ENCODE measurements at regions not wholly inside any gene's neighbourhood (a gene's known extent, or its start where the extent isn't known, plus 50 kb on each side); places are given as distances from the start of the nearest gene placed in this dataset.

DNA sequence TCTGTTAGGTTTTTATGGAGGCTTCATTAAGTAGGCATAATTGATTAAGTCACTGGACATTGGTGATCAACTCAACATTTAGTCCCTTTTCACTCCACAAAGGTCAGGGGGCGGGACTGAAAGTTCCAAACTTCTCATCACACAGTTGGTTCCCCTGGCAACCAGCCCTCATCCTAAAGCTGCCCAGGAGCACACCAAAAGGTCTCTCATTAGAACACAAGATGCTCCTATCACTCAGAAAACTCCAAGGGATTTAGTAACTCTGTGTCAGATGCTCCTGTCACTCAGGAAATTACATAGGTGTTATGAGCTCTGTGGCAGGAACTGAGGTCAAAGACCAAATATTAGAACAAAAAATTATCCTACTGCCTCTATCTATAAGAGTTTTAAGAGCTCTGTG lies 321.5 kb downstream of the OTOL1 start:
- DNase-seq: no peak

DNA sequence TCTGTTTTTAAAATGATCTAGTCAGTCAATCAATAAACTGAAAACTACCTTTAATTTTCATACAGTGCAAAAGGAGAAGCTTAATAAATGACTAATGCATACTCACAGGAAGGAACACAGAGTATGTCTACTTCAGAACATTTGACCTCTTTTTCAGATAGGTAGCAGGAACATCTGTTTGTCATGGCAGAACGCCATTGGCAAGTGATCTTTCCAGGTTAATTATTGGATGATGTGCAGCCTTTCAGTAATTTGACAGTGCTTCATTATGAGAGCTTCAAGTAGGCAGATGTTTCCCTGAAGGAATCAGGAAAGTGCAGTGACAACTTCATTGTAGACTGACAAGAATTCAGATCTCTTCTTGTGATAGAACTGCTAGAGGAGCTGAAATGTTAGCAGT lies 325.0 kb downstream of the OTOL1 start:
- no peak for DNase-seq

DNA sequence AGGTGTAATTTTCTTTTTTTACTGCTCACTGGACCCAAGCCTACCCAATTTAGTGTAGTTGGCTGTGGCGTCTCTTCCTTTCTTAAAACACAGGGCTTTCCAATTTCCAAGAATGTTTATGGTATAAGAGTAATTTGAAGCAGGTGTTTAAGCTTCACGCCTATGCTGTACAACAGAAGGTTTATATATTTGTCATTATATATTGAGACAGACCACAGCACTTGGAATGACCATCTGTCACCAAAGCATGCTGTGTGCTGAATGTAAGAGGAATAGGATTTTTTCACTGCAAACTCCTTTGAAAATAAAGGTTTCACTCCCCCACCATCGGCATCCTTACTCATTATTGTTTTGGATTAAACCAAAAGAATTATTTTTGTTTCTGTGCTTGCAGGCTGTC lies 325.7 kb downstream of the OTOL1 start:
- no peak for DNase-seq

- DNase-seq: no peak
Observed at GRCh38 chr3:161823910-161824309, 327.3 kb downstream of the OTOL1 start.

DNA sequence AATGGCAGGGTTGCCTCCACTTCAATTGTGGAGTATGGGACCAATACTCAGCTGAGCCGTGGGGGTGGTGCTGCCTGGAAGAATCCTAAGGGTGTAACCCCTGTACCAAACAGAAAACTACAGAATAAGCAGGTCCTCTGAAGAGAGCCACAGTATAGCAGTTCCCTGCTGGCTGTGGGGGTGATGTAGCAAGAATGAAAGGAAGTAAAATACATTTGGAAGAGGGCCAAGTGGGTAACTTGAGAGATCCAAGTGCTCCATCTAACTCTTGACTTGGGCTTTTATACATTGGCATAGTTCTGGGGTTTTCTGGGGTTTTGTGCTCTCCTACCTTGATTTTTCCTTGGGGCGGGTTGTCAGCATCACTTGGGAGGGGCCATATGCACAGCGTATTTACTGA lies 341.4 kb downstream of the OTOL1 start:
- no peak for DNase-seq

DNA sequence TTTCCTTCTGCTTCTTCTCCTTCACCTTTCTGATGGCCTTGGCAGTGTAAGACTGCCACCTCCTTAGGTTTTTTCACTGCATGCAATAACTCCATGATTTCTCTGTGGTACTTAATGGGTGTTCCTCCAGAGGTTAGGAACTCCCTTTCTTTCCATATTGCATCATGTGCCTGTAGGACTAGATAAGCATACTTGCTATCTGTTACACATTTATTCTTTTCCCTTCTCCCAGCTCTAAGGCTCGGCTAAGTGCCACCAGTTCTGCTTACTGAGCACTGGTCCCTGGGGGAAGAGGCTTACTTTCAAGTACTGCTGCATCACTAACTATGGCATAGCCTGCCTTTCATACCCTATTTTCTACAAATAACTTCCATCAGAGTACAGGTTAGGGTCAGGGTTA lies 351.8 kb downstream of the OTOL1 start:
- DNase-seq: no peak

- DNase-seq: no peak
Observed at GRCh38 chr3:161851941-161852566, 355.4 kb downstream of the OTOL1 start.

DNA sequence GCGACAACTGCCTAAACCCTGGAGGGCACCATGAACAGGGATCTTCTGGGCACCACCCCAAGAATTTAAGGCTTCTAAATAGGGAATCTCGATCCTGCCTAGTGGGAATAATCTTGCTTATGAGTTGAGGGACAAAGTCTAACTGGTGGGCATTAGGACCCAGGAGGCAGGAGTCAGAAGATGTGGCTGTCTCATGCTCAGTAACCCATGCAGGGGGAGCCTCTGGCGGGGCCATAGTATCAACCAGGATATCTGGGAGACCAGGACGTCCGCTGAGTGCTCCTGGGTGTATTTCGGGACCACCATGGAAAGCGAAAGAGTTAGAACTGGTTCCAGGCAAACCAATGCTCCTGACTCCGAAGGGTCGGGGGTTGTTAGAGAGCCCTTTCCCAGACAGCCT lies 356.1 kb downstream of the OTOL1 start:
- DNase-seq: no peak

GRCh38 chr3:161854232-161854771 lies 357.7 kb downstream of the OTOL1 start:
- DNase-seq: peak in 1 of 2 donors; percentile 5

- no peak for DNase-seq
Observed at GRCh38 chr3:161859057-161859456, 362.4 kb downstream of the OTOL1 start.

DNA sequence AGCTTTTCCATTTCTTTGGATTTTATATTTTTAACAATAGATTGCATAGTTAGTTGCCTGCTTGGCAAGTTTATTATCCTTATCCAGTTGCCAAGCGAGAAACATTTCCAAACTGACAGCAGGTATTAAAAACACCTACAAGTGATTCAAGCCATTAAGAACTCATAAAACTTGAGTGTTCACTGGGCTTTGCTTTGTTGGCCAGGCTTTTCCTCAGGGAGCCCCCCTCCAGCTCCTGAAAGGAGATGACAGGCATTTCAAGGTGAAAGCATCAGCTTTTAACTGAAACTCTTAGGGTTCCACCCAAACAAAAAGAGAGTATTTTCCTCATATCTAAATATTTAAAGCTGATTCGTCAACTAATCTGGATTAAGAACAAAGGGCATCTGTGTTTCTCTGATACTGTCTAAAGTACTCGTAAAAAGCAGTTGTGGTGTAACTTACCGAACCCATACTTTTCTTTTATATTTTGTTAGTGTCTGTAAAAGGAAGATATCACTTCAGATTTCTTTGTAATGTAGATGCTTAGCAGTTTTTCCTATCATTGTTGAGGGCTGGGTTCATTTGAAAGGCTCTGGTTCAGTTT lies 363.4 kb downstream of the OTOL1 start:
- no peak for DNase-seq

GRCh38 chr3:161863775-161864174 lies 367.2 kb downstream of the OTOL1 start:
- DNase-seq: no peak

- DNase-seq: no peak
Observed at GRCh38 chr3:161866176-161866575, 369.6 kb downstream of the OTOL1 start.

- no peak for DNase-seq
Observed at GRCh38 chr3:161875483-161875882, 378.9 kb downstream of the OTOL1 start.

- DNase-seq: no peak
Observed at GRCh38 chr3:161879470-161879869, 382.9 kb downstream of the OTOL1 start.

DNA sequence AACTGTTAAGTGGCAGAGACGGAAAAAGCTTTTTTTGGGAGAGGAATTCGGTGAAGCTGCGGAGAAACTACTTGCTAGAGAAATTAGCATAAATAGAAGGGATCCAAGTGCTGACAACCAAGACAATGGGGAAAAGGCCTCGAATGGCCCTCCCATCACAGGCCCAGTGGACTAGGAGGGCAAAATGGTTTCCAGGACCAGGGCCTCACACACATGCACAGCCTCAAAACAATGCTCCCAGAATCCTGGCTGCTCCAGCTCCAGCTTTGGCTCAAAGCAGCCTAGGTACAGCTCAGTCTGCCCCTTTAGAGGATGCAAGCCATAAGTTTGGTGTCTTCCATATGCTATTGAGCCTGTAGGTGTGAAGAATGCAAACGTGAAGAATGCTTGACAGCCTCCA lies 388.2 kb downstream of the OTOL1 start:
- DNase-seq: no peak

- no peak for DNase-seq
Observed at GRCh38 chr3:161890147-161890625, 393.6 kb downstream of the OTOL1 start.

GRCh38 chr3:161893972-161894371 lies 397.4 kb downstream of the OTOL1 start:
- no peak for DNase-seq

DNA sequence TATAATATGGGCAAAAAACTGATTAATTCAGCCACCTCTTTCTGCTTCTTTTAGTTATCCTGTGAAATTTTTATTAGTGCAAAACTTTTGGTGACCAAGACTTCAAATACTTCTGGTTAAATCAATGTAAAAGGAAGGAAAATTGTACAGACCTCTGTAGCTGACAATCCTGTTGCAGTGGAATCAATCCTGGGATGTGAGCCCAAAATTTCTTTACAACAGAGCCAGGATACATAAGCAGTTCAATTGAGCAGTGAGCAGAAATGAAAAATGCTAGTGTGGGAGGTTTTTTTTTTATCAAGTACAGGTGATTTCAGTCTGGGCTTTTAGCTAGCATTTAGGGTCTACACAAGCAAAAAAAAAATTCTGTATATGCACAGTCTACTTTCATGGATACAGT lies 398.0 kb downstream of the OTOL1 start:
- no peak for DNase-seq

DNA sequence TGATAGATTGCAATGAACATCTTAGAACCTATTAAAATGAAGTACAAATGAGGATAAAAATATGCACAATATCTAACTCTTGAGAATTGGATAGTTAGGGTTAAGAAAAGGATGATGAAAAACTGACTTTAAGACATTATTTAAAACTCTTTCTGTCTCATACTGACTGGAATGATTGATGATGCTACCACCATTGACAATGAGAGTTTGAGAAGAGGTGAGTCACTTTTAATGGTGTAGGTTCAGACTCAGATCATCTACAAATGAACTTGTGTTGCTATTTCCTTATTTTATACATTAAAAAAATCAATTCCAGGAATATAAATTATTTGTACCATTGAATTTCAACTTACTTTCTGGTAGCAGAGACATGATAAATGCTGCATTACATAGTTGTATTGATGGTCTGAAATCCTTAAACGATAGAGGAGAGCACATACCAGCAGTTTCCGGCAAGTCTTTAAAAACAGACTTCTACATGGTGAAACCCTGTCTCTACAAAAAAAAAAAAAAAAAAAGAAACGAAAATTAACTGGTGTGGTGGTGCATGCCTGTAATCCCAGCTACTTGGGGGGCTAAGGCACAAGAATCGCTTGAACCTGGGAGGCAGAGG lies 409.0 kb downstream of the OTOL1 start:
- no peak for DNase-seq

DNA sequence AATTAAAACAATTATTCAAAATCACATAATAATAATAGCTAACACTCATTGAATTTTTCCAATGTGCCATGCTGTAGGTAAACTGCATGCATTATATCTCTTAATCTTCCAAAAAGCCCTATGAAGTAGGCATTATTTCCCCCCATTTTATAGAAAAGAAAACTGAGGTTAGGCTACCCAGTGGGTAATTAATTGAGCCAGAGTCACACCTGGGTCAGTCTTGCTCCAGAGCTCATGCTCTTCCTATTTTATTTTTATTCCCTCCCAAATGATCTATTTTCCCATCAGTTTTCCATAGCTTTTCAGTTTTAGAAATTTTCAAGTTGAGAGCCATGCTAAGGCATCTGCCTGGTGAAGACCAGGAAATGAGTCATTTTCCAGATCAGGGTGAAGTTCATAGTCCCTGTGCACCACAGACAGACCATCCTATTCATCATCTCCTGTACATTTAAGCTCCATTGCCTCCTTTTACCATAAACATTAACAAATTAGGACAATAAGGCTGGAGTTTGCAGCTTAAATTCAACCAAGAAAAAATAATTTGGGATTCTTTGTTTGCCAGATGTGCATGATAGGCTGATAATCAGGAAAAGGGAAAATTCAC lies 417.3 kb downstream of the OTOL1 start:
- DNase-seq: no peak

DNA sequence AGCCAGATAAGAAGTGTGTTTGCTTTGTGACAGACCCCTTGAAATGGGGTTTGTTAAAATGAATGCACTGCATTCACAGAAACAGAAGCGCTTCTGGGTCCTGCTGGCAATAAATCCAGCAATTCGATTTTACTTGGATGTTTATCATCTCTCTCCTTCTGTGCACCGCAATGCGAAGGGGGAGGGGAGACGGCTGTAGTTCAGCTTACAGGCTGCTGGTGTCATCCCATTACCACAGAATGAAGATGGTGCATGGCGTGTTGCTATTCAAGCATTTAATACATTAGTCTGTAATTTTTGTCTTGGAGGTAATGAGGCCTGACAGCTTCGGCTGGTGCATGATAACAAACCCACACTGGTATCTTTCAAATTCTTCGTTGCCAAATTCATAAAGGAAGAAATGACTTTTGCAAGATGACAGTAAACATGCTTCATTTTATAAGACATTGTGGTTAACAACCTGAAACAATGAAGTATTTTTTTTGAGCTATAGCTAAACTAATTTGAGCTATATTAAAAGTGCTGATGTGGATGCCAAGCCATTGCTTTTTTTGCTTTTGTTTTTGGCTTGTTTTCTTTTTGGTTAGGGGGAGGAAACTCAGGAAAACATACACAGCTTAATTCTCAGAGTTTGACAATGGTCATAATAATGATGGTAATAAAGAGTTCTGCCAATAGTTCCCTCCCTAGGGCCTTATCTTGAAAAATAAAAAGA lies 418.3 kb downstream of the OTOL1 start:
- no peak for DNase-seq

DNA sequence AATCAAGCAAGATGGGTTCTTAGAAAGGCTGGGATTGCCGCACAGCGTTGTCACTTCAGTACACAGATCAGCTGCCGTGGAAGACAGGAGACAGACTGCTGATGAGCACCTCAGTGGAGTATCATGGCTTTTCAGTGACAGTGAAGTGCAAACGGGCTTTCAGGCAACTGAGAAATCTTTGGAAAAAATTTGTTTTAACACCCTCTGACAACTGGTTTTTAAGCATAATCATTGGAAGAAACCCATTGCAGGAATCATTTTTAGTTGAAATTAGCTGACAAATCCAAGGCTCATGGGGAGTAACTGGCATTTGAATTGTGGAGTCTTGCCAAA lies 418.8 kb downstream of the OTOL1 start:
- DNase-seq: no peak
